Trophoblast cell (in vitro differentiated cells and primary cell): ENCODE measurements at regions not wholly inside any gene's neighbourhood (a gene's known extent, or its start where the extent isn't known, plus 50 kb on each side); places are given as distances from the start of the nearest gene placed in this dataset.

ENCODE experiments used
- DNase-seq, 2 donors: peaks; one replicate each; pipeline ENCODE4 v3.0.0-alpha.2; 2016
- H2AFZ ChIP-seq: 2 replicates; pipeline ENCODE4 v1.6.1; 2013; ENCODE audit warnings: low read length, moderate library complexity, mild to moderate bottlenecking; ENCODE audit not compliant: insufficient read depth, poor library complexity
- H2AK5ac ChIP-seq: 2 replicates; pipeline ENCODE4 v1.6.1; 2013; ENCODE audit warnings: mild to moderate bottlenecking, low read length
- H2BK120ac ChIP-seq: 2 replicates; pipeline ENCODE4 v1.6.1; 2013; ENCODE audit warnings: low read length, mild to moderate bottlenecking, moderate library complexity; ENCODE audit not compliant: insufficient read depth, poor library complexity
- H2BK12ac ChIP-seq: 2 replicates; pipeline ENCODE4 v1.6.1; 2013; ENCODE audit warnings: mild to moderate bottlenecking, low read length, moderate library complexity
- H2BK5ac ChIP-seq: 2 replicates; pipeline ENCODE4 v1.6.1; 2013; ENCODE audit warnings: low read length, low read depth, moderate library complexity, mild to moderate bottlenecking; ENCODE audit not compliant: poor library complexity
- H3K14ac ChIP-seq: 2 replicates; pipeline ENCODE4 v1.6.1; 2013; ENCODE audit warnings: mild to moderate bottlenecking, low read length
- H3K18ac ChIP-seq: 2 replicates; pipeline ENCODE4 v1.6.1; 2013; ENCODE audit warnings: mild to moderate bottlenecking, low read length
- H3K23ac ChIP-seq: 2 replicates; pipeline ENCODE4 v1.6.1; 2013; ENCODE audit warnings: low read length
- H3K27ac ChIP-seq: 2 replicates; pipeline ENCODE4 v1.5.1; 2013; ENCODE audit warnings: low read depth, mild to moderate bottlenecking, inconsistent platforms, low read length, moderate library complexity
- H3K27me3 ChIP-seq: 2 replicates; pipeline ENCODE4 v1.6.1; 2013; ENCODE audit warnings: inconsistent platforms, mild to moderate bottlenecking, low read length, moderate library complexity; ENCODE audit not compliant: insufficient read depth
- H3K36me3 ChIP-seq, 2 experiments: 1 replicate in 1 of 2; 2 replicates in 1 of 2; pipeline ENCODE4 v1.6.1; 2013; ENCODE audit warnings: low read length in 2 of 2, mild to moderate bottlenecking in 2 of 2, moderate library complexity in 1 of 2; ENCODE audit not compliant: insufficient read depth in 2 of 2, control insufficient read depth in 1 of 2
- H3K4ac ChIP-seq: 2 replicates; pipeline ENCODE4 v1.6.1; 2013; ENCODE audit warnings: low read depth, mild to moderate bottlenecking, low read length, moderate library complexity
- H3K4me1 ChIP-seq, 2 experiments: 1 replicate in 1 of 2; 2 replicates in 1 of 2; pipeline ENCODE4 v1.6.1; 2013; ENCODE audit warnings: low read length in 2 of 2, mild to moderate bottlenecking in 2 of 2, moderate library complexity in 1 of 2; ENCODE audit not compliant: insufficient read depth in 2 of 2, control insufficient read depth in 1 of 2
- H3K4me2 ChIP-seq: 2 replicates; pipeline ENCODE4 v1.6.1; 2013; ENCODE audit warnings: inconsistent platforms, mild to moderate bottlenecking, low read length, moderate library complexity
- H3K4me3 ChIP-seq: 2 replicates; pipeline ENCODE4 v1.5.1; 2013; ENCODE audit warnings: mild to moderate bottlenecking, low read depth, low read length, inconsistent platforms
- H3K79me1 ChIP-seq: one replicate; pipeline ENCODE4 v1.6.1; 2013; ENCODE audit warnings: low read length
- H3K79me2 ChIP-seq: 2 replicates; pipeline ENCODE4 v1.6.1; 2013; ENCODE audit warnings: low read length, mild to moderate bottlenecking; ENCODE audit not compliant: control insufficient read depth, insufficient read depth, poor library complexity
- H3K9ac ChIP-seq: 2 replicates; pipeline ENCODE4 v1.6.1; 2013; ENCODE audit warnings: mild to moderate bottlenecking, low read length
- H3K9me3 ChIP-seq: 2 replicates; pipeline ENCODE4 v1.6.1; 2013; ENCODE audit warnings: low read depth, mild to moderate bottlenecking, control low read depth, inconsistent platforms, low read length; ENCODE audit not compliant: insufficient read depth
- H4K12ac ChIP-seq: 2 replicates; pipeline ENCODE4 v1.6.1; 2013; ENCODE audit warnings: low read depth, mild to moderate bottlenecking, low read length, moderate library complexity
- H4K8ac ChIP-seq: 2 replicates; pipeline ENCODE4 v1.6.1; 2013; ENCODE audit warnings: low read depth, mild to moderate bottlenecking, low read length, moderate library complexity
- H4K91ac ChIP-seq: one replicate; pipeline ENCODE4 v1.6.1; 2013; ENCODE audit warnings: low read depth, mild to moderate bottlenecking, low read length, moderate library complexity
- WGBS: extraction: QIAGEN DNeasy Blood & Tissue Kit; methylation state at CpG from one replicate; pipeline ENCODE4 v1.1.7; 2013; ENCODE audit warnings: missing lambda C conversion rate; ENCODE audit not compliant: insufficient read length, insufficient coverage; ENCODE audit errors: extremely low coverage; 5-methylcytosine and 5-hydroxymethylcytosine counted together

DNA sequence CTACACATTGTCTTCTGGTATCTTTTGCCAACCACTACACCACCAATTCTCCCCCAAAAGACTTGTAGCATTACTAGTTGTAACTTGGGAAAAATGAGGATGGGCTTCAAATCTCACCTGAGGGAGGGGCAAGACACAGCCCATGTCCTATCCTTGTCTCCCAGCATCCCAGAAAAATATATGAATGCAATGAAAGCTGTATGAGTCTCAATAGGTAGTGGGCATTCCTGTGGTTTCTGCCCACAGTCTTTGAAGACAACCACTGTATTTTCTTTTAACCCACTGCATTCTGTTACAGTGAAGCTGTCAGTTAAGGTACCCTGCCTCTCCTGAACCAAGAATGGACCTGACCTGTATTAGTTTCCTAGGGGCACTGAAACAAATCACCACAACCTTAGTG lies 336.2 kb upstream of the TMPO start:
- Histone ChIP-seq H2BK5ac (no peak overlapping the region), H3K27ac (no peak overlapping the region), H3K9ac (no peak overlapping the region), H3K4me2 (no peak overlapping the region), H3K18ac (no peak overlapping the region), H3K9me3 (no peaks in the 10 kb centered on the region), H4K91ac (no peak overlapping the region), H3K4me1 (no peaks in the 10 kb centered on the region), H3K23ac (no peak overlapping the region), H3K27me3 (no peaks in the 10 kb centered on the region), H2AFZ (no peak overlapping the region), H2BK12ac (no peak overlapping the region), H2BK120ac (no peak overlapping the region), H2AK5ac (no peak overlapping the region), H4K8ac (no peak overlapping the region), H3K14ac (no peak overlapping the region), H3K36me3 (no peaks in the 10 kb centered on the region), H3K79me2 (no peaks in the 10 kb centered on the region), H3K79me1 (no peaks in the 10 kb centered on the region), H3K4me3 (no peak overlapping the region), H3K4ac (no peak overlapping the region), H4K12ac (no peak overlapping the region)
- DNase-seq, result no peak

DNA sequence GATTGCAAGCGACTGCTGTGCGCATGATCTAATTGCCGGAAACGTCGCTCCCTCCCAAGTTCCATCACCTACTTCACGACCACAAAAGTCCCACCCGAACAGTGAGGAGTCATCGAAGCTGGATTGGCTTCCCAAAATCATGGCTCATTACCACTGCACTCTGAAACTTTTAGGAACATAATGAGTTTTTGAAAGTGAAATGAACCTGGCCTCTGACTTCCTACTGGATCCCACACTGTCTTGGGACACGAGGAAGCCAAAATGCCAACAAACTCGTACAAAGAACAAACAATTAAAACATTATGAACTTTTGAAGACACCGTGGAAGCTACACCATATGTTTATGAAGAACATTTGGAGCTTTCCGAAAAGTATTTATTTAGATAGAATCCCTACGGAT lies 334.8 kb upstream of the TMPO start:
- Histone ChIP-seq H2AK5ac (no peak overlapping the region), H3K27me3 (no peaks in the 10 kb centered on the region), H3K27ac (no peak overlapping the region), H2AFZ (no peak overlapping the region), H3K18ac (no peak overlapping the region), H3K4ac (no peak overlapping the region), H3K14ac (no peak overlapping the region), H4K12ac (no peak overlapping the region), H2BK120ac (no peak overlapping the region), H3K79me1 (no peaks in the 10 kb centered on the region), H2BK12ac (no peak overlapping the region), H3K9me3 (no peaks in the 10 kb centered on the region), H4K91ac (no peak overlapping the region), H3K9ac (no peak overlapping the region), H3K4me2 (no peak overlapping the region), H2BK5ac (no peak overlapping the region), H3K4me1 (no peaks in the 10 kb centered on the region), H3K23ac (no peak overlapping the region), H3K79me2 (no peaks in the 10 kb centered on the region), H4K8ac (no peak overlapping the region), H3K36me3 (no peaks in the 10 kb centered on the region), H3K4me3 (no peak overlapping the region)
- no peak for DNase-seq
- WGBS, result no CpG with 5 or more reads among the region's 13 CpGs

GRCh38 chr12:98182821-98183220 lies 332.6 kb upstream of the TMPO start:
- Histone ChIP-seq H3K14ac (no peak overlapping the region), H4K12ac (no peak overlapping the region), H3K4ac (no peak overlapping the region), H3K79me1 (no peaks in the 10 kb centered on the region), H3K27me3 (no peaks in the 10 kb centered on the region), H3K4me1 (no peaks in the 10 kb centered on the region), H2AFZ (no peak overlapping the region), H3K9me3 (no peaks in the 10 kb centered on the region), H3K23ac (no peak overlapping the region), H2BK120ac (no peak overlapping the region), H3K9ac (no peak overlapping the region), H4K8ac (no peak overlapping the region), H3K4me2 (no peak overlapping the region), H3K18ac (no peak overlapping the region), H3K4me3 (no peak overlapping the region), H2BK12ac (no peak overlapping the region), H3K36me3 (no peaks in the 10 kb centered on the region), H4K91ac (no peak overlapping the region), H2AK5ac (no peak overlapping the region), H2BK5ac (no peak overlapping the region), H3K27ac (no peak overlapping the region), H3K79me2 (no peaks in the 10 kb centered on the region)
- DNase-seq, result no peak
- no CpG with 5 or more reads among the region's 2 CpGs for WGBS

DNA sequence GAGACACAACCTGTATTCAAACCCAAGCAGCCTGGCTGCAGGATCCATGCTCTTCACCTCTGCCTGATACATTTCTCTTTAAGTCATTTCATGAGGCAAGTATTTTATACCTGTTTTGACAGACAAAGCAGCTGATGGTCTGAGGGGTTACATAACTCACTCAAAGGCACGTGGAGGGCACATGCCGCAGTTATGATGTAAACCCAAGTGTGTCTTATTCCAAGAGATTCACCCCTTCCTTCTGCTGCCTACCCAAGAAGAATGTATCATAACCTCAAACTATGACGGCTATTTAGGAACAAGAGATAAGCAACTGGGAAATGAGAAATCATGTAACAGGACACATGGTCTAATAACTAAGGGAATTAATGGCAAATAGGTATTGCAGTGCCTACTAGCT lies 329.8 kb upstream of the TMPO start:
- WGBS, result no CpG with 5 or more reads among the region's 3 CpGs
- H2BK5ac ChIP-seq, result no peak overlapping the region

More for the DNA sequence above, 329.8 kb upstream of the TMPO start:
- Histone ChIP-seq H3K36me3 (no peaks in the 10 kb centered on the region), H3K14ac (no peak overlapping the region), H3K18ac (no peak overlapping the region), H4K91ac (no peak overlapping the region), H3K9ac (no peak overlapping the region), H4K12ac (no peak overlapping the region), H2BK12ac (no peak overlapping the region), H2AK5ac (no peak overlapping the region), H3K4me1 (no peaks in the 10 kb centered on the region), H3K4me3 (no peak overlapping the region), H2BK120ac (no peak overlapping the region), H3K9me3 (no peaks in the 10 kb centered on the region), H2AFZ (no peak overlapping the region), H3K23ac (no peak overlapping the region), H3K79me2 (no peaks in the 10 kb centered on the region), H3K27me3 (no peaks in the 10 kb centered on the region), H3K79me1 (no peaks in the 10 kb centered on the region), H3K27ac (no peak overlapping the region), H4K8ac (no peak overlapping the region), H3K4ac (no peak overlapping the region), H3K4me2 (no peak overlapping the region)
- DNase-seq, result peak in 1 of 2 donors; percentile 34
